ENCODE measurements at regions not wholly inside any gene's neighbourhood (a gene's known extent, or its start where the extent isn't known, plus 50 kb on each side); places are given as distances from the start of the nearest gene placed in this dataset.

- no peak for DNase-seq
Observed at GRCh38 chr10:118500477-118501104, 94.9 kb downstream of the PRLHR start.

GRCh38 chr10:118499186-118499585 is 96.3 kb downstream of the PRLHR start:
- no peak for DNase-seq

- no peak for DNase-seq
Observed at GRCh38 chr10:118498623-118499022, 96.8 kb downstream of the PRLHR start.

GRCh38 chr10:118497227-118497626 is 98.2 kb downstream of the PRLHR start:
- DNase-seq: no peak

GRCh38 chr10:118496525-118496924 is 98.9 kb downstream of the PRLHR start:
- DNase-seq: no peak

- no peak for DNase-seq
Observed at GRCh38 chr10:118495499-118495898, 99.9 kb downstream of the PRLHR start.

GRCh38 chr10:118491055-118491454 is 104.4 kb downstream of the PRLHR start:
- DNase-seq: no peak

GRCh38 chr10:118488710-118489497 is 106.5 kb downstream of the PRLHR start:
- no peak for DNase-seq

- no peak for DNase-seq
Observed at GRCh38 chr10:118485641-118486040, 109.8 kb downstream of the PRLHR start.

GRCh38 chr10:118484152-118484871 is 111.1 kb downstream of the PRLHR start:
- DNase-seq: no peak

- DNase-seq: no peak
Observed at GRCh38 chr10:118483496-118483895, 112.0 kb downstream of the PRLHR start.

GRCh38 chr10:118482393-118483331 is 112.8 kb downstream of the PRLHR start:
- DNase-seq: no peak

- DNase-seq: no peak
Observed at GRCh38 chr10:118481871-118482270, 113.6 kb downstream of the PRLHR start.

GRCh38 chr10:118475214-118475613 is 120.2 kb downstream of the PRLHR start:
- no peak for DNase-seq

- no peak for DNase-seq
Observed at GRCh38 chr10:118474111-118474510, 121.3 kb downstream of the PRLHR start.

- no peak for DNase-seq
Observed at GRCh38 chr10:118473305-118473960, 122.0 kb downstream of the PRLHR start.

- peak; percentile 17 for DNase-seq
Observed at GRCh38 chr10:118472415-118473304, 122.8 kb downstream of the PRLHR start.

- DNase-seq: peak; percentile 64
Observed at GRCh38 chr10:118471863-118472262, 123.6 kb downstream of the PRLHR start.

GRCh38 chr10:118470470-118470869 is 125.0 kb downstream of the PRLHR start:
- DNase-seq: no peak

- DNase-seq: no peak
Observed at GRCh38 chr10:118467200-118467599, 125.1 kb upstream of the FAM204A start.

- no peak for DNase-seq
Observed at GRCh38 chr10:118465300-118465874, 123.3 kb upstream of the FAM204A start.

Data from EL (cell line).